ENCODE measurements at regions not wholly inside any gene's neighbourhood (a gene's known extent, or its start where the extent isn't known, plus 50 kb on each side); places are given as distances from the start of the nearest gene placed in this dataset.

GRCh38 chr11:103673773-103674172, 362.7 kb upstream of the DDI1 start:
- TF ChIP-seq CTCF (conservative IDR thresholded peaks at IDR 0.05): no peak

GRCh38 chr11:103676413-103676812, 360.0 kb upstream of the DDI1 start:
- no peak for DNase-seq (ENCODE audit: low read depth, low spot score)
- TF ChIP-seq CTCF (conservative IDR thresholded peaks at IDR 0.05): no peak
- Mint-ChIP-seq H3K9me3 (peaks cover 4% of the 10 kb centered on the region), H3K4me1 (no peaks in the 10 kb centered on the region), H3K27me3 (ENCODE audit: low read depth) (no peaks in the 10 kb centered on the region), H3K36me3 (ENCODE audit: low read depth) (no peaks in the 10 kb centered on the region), H3K27ac (ENCODE audit: unreplicated experiment) (no peak overlapping the region), H3K4me3 (no peak overlapping the region)

More at GRCh38 chr11:103673773-103674172, 362.7 kb upstream of the DDI1 start:
- Mint-ChIP-seq H3K27me3 (ENCODE audit: low read depth) (no peaks in the 10 kb centered on the region), H3K4me1 (no peaks in the 10 kb centered on the region), H3K4me3 (no peak overlapping the region), H3K36me3 (ENCODE audit: low read depth) (no peaks in the 10 kb centered on the region), H3K9me3 (peaks cover 4% of the 10 kb centered on the region), H3K27ac (ENCODE audit: unreplicated experiment) (no peak overlapping the region)
- DNase-seq (ENCODE audit: low read depth, low spot score): no peak

- TF ChIP-seq CTCF (conservative IDR thresholded peaks at IDR 0.05): no peak
- no peaks in the 10 kb centered on the region for H3K36me3 Mint-ChIP-seq (ENCODE audit: low read depth)
- H3K27me3 Mint-ChIP-seq (ENCODE audit: low read depth): no peaks in the 10 kb centered on the region
- H3K4me3 Mint-ChIP-seq: no peak overlapping the region
- H3K9me3 Mint-ChIP-seq: peaks cover 1% of the 10 kb centered on the region
- H3K27ac Mint-ChIP-seq (ENCODE audit: unreplicated experiment): no peak overlapping the region
- H3K4me1 Mint-ChIP-seq: peaks cover 10% of the 10 kb centered on the region
- DNase-seq (ENCODE audit: low read depth, low spot score): no peak
Measured at GRCh38 chr11:103680826-103681225, 355.6 kb upstream of the DDI1 start.

GRCh38 chr11:103681855-103682254, 354.6 kb upstream of the DDI1 start:
- no peak for DNase-seq (ENCODE audit: low read depth, low spot score)
- H3K4me1 Mint-ChIP-seq: peaks cover 10% of the 10 kb centered on the region
- no peaks in the 10 kb centered on the region for H3K27me3 Mint-ChIP-seq (ENCODE audit: low read depth)
- H3K36me3 Mint-ChIP-seq (ENCODE audit: low read depth): no peaks in the 10 kb centered on the region
- H3K9me3 Mint-ChIP-seq: peaks cover 6% of the 10 kb centered on the region
- no peak overlapping the region for H3K27ac Mint-ChIP-seq (ENCODE audit: unreplicated experiment)
- H3K4me3 Mint-ChIP-seq: no peak overlapping the region
- TF ChIP-seq CTCF (conservative IDR thresholded peaks at IDR 0.05): no peak

- TF ChIP-seq CTCF (conservative IDR thresholded peaks at IDR 0.05): peak; percentile 85
- Mint-ChIP-seq H3K4me3 (no peak overlapping the region), H3K36me3 (ENCODE audit: low read depth) (no peaks in the 10 kb centered on the region), H3K9me3 (peaks cover 7% of the 10 kb centered on the region), H3K27ac (ENCODE audit: unreplicated experiment) (no peak overlapping the region), H3K27me3 (ENCODE audit: low read depth) (no peaks in the 10 kb centered on the region), H3K4me1 (peaks cover 10% of the 10 kb centered on the region)
- peak; percentile 56 for DNase-seq (ENCODE audit: low read depth, low spot score)
Measured at GRCh38 chr11:103682318-103683184, 353.9 kb upstream of the DDI1 start.
